ENCODE measurements at regions not wholly inside any gene's neighbourhood (a gene's known extent, or its start where the extent isn't known, plus 50 kb on each side); places are given as distances from the start of the nearest gene placed in this dataset.

DNA sequence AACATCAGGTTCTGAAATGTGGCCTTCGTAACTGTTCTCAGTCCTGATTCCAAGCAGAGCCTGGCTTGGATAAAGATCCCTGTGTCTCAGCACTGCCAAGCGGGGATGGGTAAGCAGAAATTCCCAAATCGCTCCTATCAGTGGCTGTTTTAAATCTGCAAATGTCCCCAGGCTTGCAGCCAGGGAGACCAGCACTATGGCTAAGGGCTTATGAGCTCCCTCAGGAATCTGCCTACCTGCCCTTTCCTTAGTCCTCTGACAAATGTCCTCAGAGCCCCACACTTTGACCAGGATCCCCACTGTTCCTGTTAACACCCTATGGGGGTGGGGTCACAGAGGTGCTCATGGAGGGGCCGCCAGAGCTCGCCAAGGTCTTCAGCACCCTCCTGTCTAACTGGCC is 1062.8 kb downstream of the UQCRFS1 start:
- dilution Hi-C loops (cut with MboI; ENCODE audit: extremely low pct_ligation_motif_present, low sequenced_read_pairs), result no loop called here
- no peaks in the 10 kb centered on the region for H4K20me1 ChIP-seq (replicated peaks; ENCODE audit: control insufficient read depth, extremely low read depth, insufficient read depth, low read length)
- no peak overlapping the region for H2AFZ ChIP-seq (ENCODE audit: low read depth, low read length)
- no peaks in the 10 kb centered on the region for H3K4me1 ChIP-seq (ENCODE audit: control insufficient read depth, extremely low read depth, insufficient read depth, low read length)
- TF ChIP-seq, protein P1, sequence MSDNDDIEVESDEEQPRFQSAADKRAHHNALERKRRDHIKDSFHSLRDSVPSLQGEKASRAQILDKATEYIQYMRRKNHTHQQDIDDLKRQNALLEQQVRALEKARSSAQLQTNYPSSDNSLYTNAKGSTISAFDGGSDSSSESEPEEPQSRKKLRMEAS (IDR thresholded peaks at IDR 0.05; ENCODE audit: insufficient read depth, insufficient read length), result no peak
- H3K9me3 ChIP-seq (replicated peaks; ENCODE audit: control insufficient read depth, insufficient read depth, low read length), result peaks cover 14% of the 10 kb centered on the region
- H3K4me2 ChIP-seq (ENCODE audit: insufficient read depth, low read length), result no peak overlapping the region
- no peaks in the 10 kb centered on the region for H3K27me3 ChIP-seq (ENCODE audit: control insufficient read depth in 2 of 2, insufficient read depth in 2 of 2, low read length in 2 of 2)
- H3K36me3 ChIP-seq (ENCODE audit: control insufficient read depth in 2 of 2, extremely low read depth in 1 of 2, insufficient read depth in 2 of 2, low read length in 2 of 2), result no peaks in the 10 kb centered on the region
- DNase-seq (ENCODE audit: low read depth, low spot score) (no peak), FAIRE-seq (no peak)
- no peak overlapping the region for H3K9ac ChIP-seq (replicated peaks; ENCODE audit: extremely low read depth, insufficient read depth, low read length)
- H3K9me1 ChIP-seq (replicated peaks; ENCODE audit: control insufficient read depth, extremely low read depth, insufficient read depth, low read length), result no peaks in the 10 kb centered on the region
- intact Hi-C loops (cut with micrococcal nuclease), result no loop called here
- H3K4me3 ChIP-seq (replicated peaks in 1 of 3; ENCODE audit: insufficient read depth in 1 of 3, low read depth in 1 of 3, low read length in 3 of 3), result no peak overlapping the region
- no TSS peak for BruUV-seq (replicated peaks)
- no peaks in the 10 kb centered on the region for H3K79me2 ChIP-seq (ENCODE audit: control insufficient read depth, insufficient read depth, low read length)
- CTCF ChIA-PET, result no interaction called here
- no peak overlapping the region for H3K27ac ChIP-seq (ENCODE audit: insufficient read depth, low read depth, low read length)
- POLR2A ChIA-PET, result no interaction called here

DNA sequence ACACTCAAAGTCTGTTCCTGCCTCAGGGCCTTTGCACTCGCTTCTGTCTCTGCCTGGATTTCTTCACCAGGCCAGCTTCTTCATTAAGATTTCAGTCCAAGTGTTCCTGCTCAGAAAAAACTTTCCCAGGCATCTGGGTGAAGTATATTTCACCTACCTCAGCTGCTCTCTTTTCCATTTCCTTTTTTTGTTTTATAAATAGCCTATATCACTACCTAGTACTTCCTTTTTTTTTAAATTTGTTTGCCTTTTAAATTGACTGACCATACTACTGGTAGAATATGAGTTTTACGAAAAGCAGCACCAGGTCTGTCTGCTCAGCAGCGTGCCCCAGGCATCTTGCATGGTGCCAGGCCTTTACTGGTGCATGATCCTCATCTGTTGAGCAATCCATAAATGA is 1064.4 kb downstream of the UQCRFS1 start:
- no peaks in the 10 kb centered on the region for H3K9me1 ChIP-seq (replicated peaks; ENCODE audit: control insufficient read depth, extremely low read depth, insufficient read depth, low read length)
- intact Hi-C loops (cut with micrococcal nuclease), result no loop called here
- H2AFZ ChIP-seq (ENCODE audit: low read depth, low read length), result no peak overlapping the region
- no peak for DNase-seq (ENCODE audit: low read depth, low spot score)
- H3K27ac ChIP-seq (ENCODE audit: insufficient read depth, low read depth, low read length), result no peak overlapping the region
- H3K4me3 ChIP-seq (replicated peaks in 1 of 3; ENCODE audit: insufficient read depth in 1 of 3, low read depth in 1 of 3, low read length in 3 of 3), result no peak overlapping the region
- FAIRE-seq, result no peak
- no peak overlapping the region for H3K9ac ChIP-seq (replicated peaks; ENCODE audit: extremely low read depth, insufficient read depth, low read length)
- H3K4me2 ChIP-seq (ENCODE audit: insufficient read depth, low read length), result no peak overlapping the region
- H3K79me2 ChIP-seq (ENCODE audit: control insufficient read depth, insufficient read depth, low read length), result no peaks in the 10 kb centered on the region
- POLR2A ChIA-PET, result no interaction called here
- H4K20me1 ChIP-seq (replicated peaks; ENCODE audit: control insufficient read depth, extremely low read depth, insufficient read depth, low read length), result no peaks in the 10 kb centered on the region
- dilution Hi-C loops (cut with MboI; ENCODE audit: extremely low pct_ligation_motif_present, low sequenced_read_pairs), result no loop called here
- TF ChIP-seq GATA2 (IDR thresholded peaks at IDR 0.05; ENCODE audit: insufficient read depth, insufficient read length, low read depth, low read length) (no peak), MYC (IDR thresholded peaks at IDR 0.05; ENCODE audit: low read depth, low read length) (no peak), POLR2AphosphoS5 (IDR thresholded peaks at IDR 0.05; ENCODE audit: insufficient read depth, low read depth, low read length) (no peak), FOS (IDR thresholded peaks at IDR 0.05; ENCODE audit: borderline replicate concordance, insufficient read depth, low read length) (no peak), POLR2A (IDR thresholded peaks at IDR 0.05; ENCODE audit: low read depth, low read length) (no peak), EZH2 (IDR thresholded peaks at IDR 0.05; ENCODE audit: borderline replicate concordance, low read depth, low read length, severe bottlenecking) (no peak), JUN (IDR thresholded peaks at IDR 0.05; ENCODE audit: borderline replicate concordance, insufficient read depth, insufficient read length, low read depth) (no peak)
- TF ChIP-seq, protein P2, sequence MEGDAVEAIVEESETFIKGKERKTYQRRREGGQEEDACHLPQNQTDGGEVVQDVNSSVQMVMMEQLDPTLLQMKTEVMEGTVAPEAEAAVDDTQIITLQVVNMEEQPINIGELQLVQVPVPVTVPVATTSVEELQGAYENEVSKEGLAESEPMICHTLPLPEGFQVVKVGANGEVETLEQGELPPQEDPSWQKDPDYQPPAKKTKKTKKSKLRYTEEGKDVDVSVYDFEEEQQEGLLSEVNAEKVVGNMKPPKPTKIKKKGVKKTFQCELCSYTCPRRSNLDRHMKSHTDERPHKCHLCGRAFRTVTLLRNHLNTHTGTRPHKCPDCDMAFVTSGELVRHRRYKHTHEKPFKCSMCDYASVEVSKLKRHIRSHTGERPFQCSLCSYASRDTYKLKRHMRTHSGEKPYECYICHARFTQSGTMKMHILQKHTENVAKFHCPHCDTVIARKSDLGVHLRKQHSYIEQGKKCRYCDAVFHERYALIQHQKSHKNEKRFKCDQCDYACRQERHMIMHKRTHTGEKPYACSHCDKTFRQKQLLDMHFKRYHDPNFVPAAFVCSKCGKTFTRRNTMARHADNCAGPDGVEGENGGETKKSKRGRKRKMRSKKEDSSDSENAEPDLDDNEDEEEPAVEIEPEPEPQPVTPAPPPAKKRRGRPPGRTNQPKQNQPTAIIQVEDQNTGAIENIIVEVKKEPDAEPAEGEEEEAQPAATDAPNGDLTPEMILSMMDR (IDR thresholded peaks at IDR 0.05; ENCODE audit: extremely low read depth in 1 of 2, insufficient read depth in 1 of 2, low read depth in 1 of 2, low read length in 2 of 2), result no peak
- TF ChIP-seq, protein P1 (IDR thresholded peaks at IDR 0.05; ENCODE audit: insufficient read depth, insufficient read length), result no peak
- no peaks in the 10 kb centered on the region for H3K27me3 ChIP-seq (ENCODE audit: control insufficient read depth in 2 of 2, insufficient read depth in 2 of 2, low read length in 2 of 2)
- BruUV-seq (replicated peaks), result no TSS peak
- CTCF ChIA-PET, result no interaction called here
- H3K4me1 ChIP-seq (ENCODE audit: control insufficient read depth, extremely low read depth, insufficient read depth, low read length), result no peaks in the 10 kb centered on the region
- H3K9me3 ChIP-seq (replicated peaks; ENCODE audit: control insufficient read depth, insufficient read depth, low read length), result peaks cover 12% of the 10 kb centered on the region
- H3K36me3 ChIP-seq (ENCODE audit: control insufficient read depth in 2 of 2, extremely low read depth in 1 of 2, insufficient read depth in 2 of 2, low read length in 2 of 2), result no peaks in the 10 kb centered on the region

All from endothelial cell of umbilical vein (primary cell).